ENCODE measurements at regions not wholly inside any gene's neighbourhood (a gene's known extent, or its start where the extent isn't known, plus 50 kb on each side); places are given as distances from the start of the nearest gene placed in this dataset.

GRCh38 chr3:16810593-16811367, 74.0 kb upstream of the PLCL2 start:
- TF ChIP-seq CTCF (IDR thresholded peaks at IDR 0.05) (no peak), POLR2AphosphoS5 (IDR thresholded peaks at IDR 0.05; ENCODE audit: low read depth, low read length) (no peak)

Measured in Panc1 (cell line).